EH (cell line): ENCODE measurements at regions not wholly inside any gene's neighbourhood (a gene's known extent, or its start where the extent isn't known, plus 50 kb on each side); places are given as distances from the start of the nearest gene placed in this dataset.
A peak's percentile ranks its signal among the peaks of the same experiment; 100 is the strongest.

ENCODE experiments used
- DNase-seq: peaks from one replicate; pipeline ENCODE4 v3.0.0-alpha.2; 2015; ENCODE audit warnings: low read depth

DNA sequence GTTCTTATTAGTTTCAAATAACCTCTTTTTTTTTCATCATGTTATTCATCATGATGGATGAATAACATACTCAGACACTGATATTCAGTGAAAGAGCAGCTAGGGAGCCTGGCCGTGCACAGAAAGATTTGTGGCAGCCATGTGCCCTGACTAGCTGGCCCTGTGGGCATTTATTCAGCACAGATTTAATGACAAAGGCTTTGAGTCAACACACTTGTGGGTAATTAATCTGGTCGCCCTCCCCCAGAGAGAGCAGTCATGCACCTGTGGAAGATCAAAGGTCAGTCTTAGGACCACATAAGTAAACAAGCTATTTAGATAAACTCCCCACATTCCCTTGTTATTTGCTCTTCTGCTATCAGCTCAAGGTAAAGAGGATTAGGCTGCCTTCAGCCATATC, 153.2 kb upstream of the HMCN1 start:
- DNase-seq = no peak

DNA sequence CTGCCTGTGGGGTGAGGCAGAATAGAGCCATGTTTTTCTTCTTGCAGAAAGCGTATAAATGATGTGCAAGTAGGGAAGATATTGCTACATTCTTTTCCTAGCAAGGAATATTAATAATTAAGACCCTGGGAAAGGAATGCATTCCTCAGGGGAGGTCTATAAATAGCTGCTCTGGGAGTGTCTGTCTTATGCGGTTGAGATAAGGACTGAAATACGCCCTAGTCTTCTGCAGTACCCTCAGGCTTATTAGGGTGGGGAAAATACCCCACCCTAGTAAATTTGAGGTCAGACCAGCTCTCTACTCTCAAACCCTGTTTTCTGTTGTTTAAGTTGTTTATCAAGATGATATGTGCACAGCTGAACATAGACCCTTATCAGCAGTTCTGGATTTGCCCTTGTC, 155.9 kb upstream of the HMCN1 start:
- DNase-seq = no peak

DNA sequence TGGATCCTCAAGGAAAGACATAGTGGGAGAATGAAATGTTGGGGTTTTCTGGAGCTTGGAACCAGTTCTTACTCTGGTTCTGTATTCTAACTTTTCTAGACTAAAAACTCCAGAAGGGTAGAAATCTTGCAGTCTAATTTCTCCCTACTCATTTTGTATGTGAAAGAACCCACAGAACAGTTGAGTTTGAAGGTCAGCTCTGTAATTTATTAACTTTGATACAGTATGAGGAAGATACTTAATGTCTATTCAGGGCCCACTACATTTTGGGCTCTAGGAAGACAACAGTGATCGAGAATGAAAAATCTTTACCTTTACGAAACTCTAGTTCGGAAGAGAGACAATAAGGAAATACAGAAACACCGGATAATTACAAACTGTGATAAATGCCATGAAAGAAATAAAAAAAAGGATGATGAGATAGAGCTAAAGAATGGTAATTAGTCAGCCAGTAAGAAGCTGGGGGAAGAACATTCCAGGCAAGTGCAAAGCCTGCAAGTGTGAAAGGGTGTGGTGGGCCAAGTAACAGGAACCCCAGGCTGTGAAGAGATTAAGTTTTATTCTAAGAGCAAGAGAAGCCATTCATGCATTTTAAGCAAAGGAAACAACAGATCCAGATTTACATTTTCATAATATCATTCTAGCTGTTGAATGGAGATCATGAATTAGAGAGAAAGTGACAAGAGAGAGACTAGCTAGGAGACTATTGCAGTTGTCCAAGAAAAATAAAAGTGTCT, 159.9 kb upstream of the HMCN1 start:
- peak; percentile 65 for DNase-seq

- DNase-seq = no peak
These were observed 160.5 kb upstream of the HMCN1 start for GRCh38 chr1:185573677-185574076.

- no peak for DNase-seq
These were observed 161.0 kb upstream of the HMCN1 start for GRCh38 chr1:185573162-185573561.

- DNase-seq = peak; percentile 48
These were observed 163.2 kb upstream of the HMCN1 start for GRCh38 chr1:185570962-185571361.

DNA sequence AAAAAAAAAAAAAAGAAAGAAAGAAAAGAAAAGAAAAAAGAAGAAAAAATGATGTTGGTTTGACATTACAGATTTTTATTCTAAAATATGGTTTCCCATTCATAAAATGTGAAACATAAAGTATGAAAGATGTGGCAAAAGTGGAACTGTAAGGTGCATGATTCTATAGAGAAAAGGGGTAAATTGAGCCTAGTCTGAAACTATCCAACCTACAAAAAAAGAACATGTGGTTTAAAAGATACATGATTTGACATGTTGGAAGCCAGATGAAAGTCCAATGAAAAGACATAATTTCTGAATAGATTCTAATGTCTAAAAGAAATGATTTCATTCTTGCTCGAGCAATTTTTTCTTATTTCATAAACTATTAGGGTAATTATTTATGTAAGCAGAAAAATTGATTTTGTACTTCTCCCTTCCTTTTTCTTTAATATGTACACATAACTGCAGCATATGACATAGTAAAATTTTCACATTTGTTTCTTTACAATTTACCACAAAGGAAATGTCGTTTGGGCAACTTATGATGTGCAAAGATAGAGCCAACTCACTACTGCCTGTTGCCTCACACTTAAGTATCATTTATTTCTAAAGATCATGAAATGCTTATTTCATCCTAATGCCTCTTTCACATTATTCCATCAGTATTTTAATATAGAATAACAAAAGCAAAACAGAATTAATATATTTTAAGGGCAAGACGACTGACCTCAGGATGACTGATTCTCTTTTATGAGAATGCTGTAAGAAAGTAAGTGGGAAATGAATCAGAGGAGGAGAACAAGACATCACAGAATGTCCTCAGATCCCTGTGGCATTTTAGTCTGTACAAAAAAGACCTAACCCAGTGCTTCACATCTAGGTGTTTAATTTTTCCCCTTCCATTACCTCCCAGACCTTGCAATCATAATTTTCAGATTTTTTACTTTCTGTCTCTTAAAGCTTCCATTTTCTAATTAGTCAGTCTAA, 165.8 kb upstream of the HMCN1 start:
- DNase-seq = peak; percentile 54

DNA sequence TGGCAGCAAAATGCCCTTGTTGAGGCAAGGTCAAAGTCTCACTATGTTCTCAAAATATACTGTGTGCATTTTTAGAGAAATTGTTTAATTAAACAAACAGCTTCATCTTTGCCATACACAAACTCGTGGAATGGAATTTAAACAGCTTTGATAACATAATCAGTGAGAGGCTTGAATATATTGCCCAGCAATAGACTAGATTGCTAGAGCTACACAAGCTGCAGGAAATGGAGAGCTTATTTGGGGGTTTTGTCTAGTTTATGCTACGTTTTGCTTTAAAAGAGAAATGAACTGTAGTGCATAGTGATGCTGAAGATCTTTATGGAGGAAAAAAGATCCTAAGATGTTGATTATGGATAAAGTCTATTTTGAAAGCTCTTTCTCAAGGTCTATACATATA, 166.8 kb upstream of the HMCN1 start:
- DNase-seq = no peak

- peak; percentile 76 for DNase-seq
These were observed 167.2 kb upstream of the HMCN1 start for GRCh38 chr1:185566995-185567394.

DNA sequence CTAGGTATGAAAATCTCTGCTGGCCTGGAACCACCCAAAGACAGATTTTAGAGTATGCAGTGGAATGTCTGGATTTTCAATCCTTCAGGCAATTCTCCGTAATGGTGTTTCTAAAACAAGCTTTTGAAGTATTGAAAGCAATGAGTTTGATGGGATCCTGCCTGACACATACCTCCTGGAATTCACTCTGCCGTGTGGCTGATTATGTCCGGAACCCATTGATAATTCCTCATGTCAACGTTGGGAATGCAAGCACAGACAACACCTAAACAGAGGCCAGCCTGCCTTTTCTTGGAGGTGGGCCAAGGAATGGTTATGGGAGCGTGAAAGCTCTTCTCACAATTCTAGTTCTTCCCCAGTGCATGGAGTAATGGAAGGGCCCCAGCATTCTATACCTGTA, 168.9 kb upstream of the HMCN1 start:
- DNase-seq = peak; percentile 93

GRCh38 chr1:185564816-185565215, 169.4 kb upstream of the HMCN1 start:
- DNase-seq = no peak

DNA sequence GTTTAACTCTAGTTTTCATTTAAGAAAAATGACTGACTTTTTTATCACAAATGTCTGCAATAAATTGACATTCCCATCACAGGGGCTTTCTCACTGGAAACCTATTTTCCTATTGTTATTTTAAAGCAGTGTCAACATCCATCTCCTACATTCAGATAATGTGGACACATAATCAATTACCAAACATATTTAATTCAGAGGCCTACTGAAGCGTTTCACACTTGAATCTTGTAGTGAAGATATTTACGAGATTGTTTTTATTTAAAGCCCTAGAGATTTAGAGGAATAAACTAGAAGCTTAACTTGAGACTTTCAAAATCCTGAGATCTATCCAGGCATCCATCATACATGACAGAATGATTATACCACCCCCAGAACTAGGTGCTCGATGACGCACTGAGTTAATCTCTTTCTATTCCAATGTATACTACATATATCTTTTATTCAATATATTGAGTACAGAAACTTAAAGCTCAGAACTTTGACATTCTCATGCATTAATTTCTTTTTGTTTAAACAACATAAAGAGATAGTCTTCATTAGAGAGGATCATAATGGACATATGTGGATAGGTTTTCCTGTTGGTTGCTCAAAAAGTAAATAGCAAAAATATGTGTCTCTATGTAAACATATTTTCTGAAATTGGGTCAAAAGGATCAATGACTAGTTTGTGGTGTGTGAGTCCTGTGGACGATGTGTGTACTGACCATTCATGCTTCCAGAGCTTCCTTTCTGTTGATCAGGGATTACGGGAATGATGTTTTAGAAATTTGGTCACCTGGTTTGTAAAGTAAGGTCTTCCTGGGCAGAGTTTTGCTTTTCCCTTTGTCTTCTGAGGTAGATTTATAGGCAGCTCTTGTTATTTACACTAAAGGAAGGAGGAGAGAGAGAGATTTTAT, 171.5 kb upstream of the HMCN1 start:
- no peak for DNase-seq

GRCh38 chr1:185561629-185562028, 172.6 kb upstream of the HMCN1 start:
- peak; percentile 89 for DNase-seq

- DNase-seq = no peak
These were observed 173.4 kb upstream of the HMCN1 start for GRCh38 chr1:185560760-185561159.

DNA sequence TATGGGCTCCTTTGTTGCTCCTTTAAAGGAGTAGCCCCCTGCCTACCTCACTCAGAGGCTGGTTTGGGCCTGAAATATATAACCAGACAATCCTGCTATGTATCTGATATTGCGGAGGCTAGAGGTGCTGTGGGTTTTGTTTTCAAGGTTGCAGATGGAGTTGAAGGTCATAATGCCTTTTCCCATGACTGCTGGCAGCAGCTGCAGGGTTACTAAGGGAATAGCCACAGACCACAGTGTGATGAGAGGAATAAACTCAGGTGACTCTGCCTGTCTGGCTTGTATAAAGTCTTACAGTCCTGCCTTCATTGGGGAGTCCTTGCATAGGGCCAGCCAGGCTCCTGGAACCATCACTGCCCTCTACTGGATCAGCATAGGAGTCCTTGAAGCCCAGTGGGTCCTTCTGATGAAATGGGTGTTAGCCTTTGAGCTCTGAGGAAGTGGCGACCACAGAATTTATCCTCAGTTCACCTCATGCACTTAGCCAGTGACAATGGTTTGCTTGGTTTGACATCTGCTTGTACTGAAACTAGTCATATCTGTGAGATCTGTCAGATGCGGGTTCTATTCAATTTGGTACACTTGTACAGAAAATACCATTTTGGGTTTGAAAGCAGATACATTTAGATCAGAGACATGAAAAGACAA, 174.4 kb upstream of the HMCN1 start:
- DNase-seq = peak; percentile 72

DNA sequence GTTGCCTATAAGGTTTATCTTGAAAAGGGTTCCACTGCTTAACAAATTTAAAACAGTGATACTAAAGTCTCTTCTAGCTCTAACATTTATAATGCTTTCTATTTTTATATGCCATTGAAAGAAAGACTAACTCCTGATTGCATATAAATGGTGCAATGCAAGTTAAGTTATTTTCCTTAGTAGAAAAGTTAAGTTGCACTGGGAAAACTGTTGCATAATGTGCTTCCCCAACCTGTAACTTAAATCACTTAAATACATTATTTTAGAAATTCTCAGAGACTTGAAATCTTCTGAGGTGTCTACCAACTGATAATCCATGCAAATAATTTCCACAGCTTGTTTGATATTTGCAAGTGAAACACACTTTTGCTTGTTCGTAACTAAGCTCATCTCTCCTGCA, 175.0 kb upstream of the HMCN1 start:
- no peak for DNase-seq

- DNase-seq = peak; percentile 84
These were observed 177.6 kb upstream of the HMCN1 start for GRCh38 chr1:185556561-185556960.

DNA sequence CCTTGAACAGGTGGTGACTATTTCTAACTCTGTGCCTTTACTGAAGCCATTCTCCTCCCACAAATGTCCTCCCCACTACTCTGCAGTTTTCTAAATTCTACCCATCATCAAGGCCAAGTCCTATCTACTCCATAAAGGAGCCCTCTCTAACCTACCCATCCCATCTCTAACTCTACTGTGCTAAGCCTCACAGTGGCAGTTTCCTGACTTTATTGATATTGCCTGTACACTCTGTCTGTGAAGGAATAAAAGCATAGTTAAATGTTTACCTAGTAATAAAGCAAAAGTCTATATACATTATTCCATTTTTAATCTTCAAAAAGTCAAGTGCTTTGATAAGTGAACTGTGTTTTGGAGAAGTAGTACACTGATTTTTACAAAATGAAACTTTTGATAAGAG, 178.4 kb upstream of the HMCN1 start:
- no peak for DNase-seq

DNA sequence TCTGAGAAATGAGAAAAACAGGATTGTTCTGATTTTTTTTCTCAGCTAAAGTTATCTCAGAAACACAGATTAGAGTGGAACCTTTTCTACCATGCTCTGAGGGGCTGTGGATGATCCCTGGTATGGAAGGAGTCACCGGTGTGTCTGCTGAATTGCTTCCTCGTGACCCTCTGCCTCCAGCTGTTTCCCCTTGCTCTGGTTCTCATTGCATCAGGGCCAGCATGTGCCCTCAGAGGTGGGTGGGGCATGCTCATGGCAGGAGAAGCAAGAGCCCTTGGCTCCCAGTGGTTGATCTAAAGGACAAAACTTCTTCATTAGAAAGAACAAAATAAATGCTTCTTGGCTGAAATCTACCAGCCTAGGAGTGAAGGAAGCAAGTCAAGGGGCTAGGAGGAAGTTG, 183.2 kb upstream of the HMCN1 start:
- no peak for DNase-seq

- DNase-seq = no peak
These were observed 184.3 kb upstream of the HMCN1 start for GRCh38 chr1:185549906-185550305.

DNA sequence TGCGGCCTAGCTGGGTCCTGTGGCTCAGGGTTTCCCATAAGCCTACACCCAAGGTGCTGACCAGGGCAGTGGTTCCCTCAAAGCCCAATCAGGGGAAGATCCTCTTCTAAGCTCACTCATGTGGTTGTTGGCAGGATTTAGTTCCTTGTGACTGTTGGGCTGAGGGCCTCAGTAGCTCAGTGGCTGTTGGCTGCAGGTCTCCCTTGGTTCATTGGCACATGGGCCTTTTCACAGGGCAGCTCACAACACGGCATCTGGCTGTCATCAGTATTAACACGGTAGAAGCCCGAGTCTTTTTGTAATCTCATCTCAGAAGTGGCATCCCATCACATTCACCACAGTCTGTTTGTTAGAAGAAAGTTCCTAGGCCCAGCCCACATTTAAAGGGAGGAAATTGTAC, 188.2 kb upstream of the HMCN1 start:
- DNase-seq = no peak

DNA sequence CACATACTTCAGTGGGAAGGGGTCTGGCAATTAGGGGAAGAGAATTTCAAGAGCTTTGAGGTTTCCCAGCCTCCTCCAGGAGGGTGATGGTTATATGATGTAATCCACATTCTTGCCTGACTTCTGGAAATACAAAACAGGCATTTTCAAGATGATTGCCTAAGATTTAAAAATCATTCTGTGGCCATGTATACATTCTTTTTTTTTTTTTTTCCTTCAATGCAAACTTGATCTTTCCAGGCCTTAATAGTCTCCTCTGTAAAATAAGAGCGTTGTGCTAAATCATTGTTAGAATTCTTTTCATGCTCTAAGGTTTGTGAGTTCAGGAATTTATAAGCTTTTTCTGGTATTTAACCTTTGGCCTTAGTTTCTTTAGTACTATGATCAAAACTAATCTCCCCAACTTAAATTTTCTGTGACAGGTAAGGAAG, 192.3 kb upstream of the HMCN1 start:
- peak; percentile 88 for DNase-seq
